Lower leg skin (tissue), 3 donors: ENCODE measurements at regions not wholly inside any gene's neighbourhood (a gene's known extent, or its start where the extent isn't known, plus 50 kb on each side); places are given as distances from the start of the nearest gene placed in this dataset.

ENCODE experiments used
- POLR2A ChIP-seq, 2 donors: fragments of 450-650 bp; IDR thresholded peaks; one replicate each; pipeline ENCODE4 v1.6.1; 2016 to 2017; ENCODE audit warnings: antibody characterized with exemption in 2 of 2, mild to moderate bottlenecking in 1 of 2, moderate library complexity in 1 of 2
- TF ChIP-seq, protein P1 (sequence below), 3 donors: fragments of 450-650 bp; IDR thresholded peaks; one replicate each; pipeline ENCODE4 v1.5.1; 2016; ENCODE audit warnings: antibody characterized with exemption in 3 of 3, mild to moderate bottlenecking in 3 of 3, moderate library complexity in 2 of 3

DNA sequence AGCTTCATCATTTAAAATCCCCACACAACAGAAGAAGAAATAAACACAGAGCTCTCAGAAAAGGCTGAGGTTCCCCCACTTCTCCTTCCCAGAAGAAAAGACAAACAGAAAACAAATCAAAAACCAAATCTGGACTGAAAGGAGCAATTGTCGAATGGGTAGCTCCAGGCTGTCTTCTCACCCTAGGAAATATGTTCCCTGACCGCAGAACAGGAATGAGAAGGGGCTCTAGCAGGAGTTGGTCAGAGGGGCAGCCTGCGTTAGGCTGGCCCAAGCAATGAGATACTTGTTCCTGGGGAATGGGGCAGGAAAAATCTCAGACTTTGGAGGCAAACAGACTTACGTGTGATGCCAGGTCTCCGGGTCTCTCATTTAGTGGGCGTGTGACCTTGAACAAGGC is 562.6 kb upstream of the CADM1 start:
- TF ChIP-seq, protein P1, sequence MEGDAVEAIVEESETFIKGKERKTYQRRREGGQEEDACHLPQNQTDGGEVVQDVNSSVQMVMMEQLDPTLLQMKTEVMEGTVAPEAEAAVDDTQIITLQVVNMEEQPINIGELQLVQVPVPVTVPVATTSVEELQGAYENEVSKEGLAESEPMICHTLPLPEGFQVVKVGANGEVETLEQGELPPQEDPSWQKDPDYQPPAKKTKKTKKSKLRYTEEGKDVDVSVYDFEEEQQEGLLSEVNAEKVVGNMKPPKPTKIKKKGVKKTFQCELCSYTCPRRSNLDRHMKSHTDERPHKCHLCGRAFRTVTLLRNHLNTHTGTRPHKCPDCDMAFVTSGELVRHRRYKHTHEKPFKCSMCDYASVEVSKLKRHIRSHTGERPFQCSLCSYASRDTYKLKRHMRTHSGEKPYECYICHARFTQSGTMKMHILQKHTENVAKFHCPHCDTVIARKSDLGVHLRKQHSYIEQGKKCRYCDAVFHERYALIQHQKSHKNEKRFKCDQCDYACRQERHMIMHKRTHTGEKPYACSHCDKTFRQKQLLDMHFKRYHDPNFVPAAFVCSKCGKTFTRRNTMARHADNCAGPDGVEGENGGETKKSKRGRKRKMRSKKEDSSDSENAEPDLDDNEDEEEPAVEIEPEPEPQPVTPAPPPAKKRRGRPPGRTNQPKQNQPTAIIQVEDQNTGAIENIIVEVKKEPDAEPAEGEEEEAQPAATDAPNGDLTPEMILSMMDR (IDR thresholded peaks at IDR 0.05) = no peak
- no peak for TF ChIP-seq POLR2A (IDR thresholded peaks at IDR 0.05)
